HCT116 (cell line): ENCODE measurements at regions not wholly inside any gene's neighbourhood (a gene's known extent, or its start where the extent isn't known, plus 50 kb on each side); places are given as distances from the start of the nearest gene placed in this dataset.

Experiments
- ATAC-seq: fragments of 200-7000 bp; cut with Tn5 transposase; 2 replicates; pipeline ENCODE4 v1.9.1; 2020; ENCODE audit warnings: mild to moderate bottlenecking, moderate library complexity
- BruUV-seq: library from RNA; stranded (reverse); fragments of 400-500 nt; replicated peaks from 2 replicates; lab custom pipeline; 2021; lab: Mats Ljungman, UMichigan
- CTCF ChIA-PET: fragments of 300-600 bp; sonication (Branson Sonifier 250); formaldehyde crosslinking; loops from one replicate; lab custom pipeline; 2021; ENCODE audit warnings: antibody characterized with exemption; lab: Charles Lee
- POLR2A ChIA-PET: fragments of 300-600, 350-600 bp; sonication (Branson Sonifier 250); formaldehyde crosslinking; loops from one replicate; lab custom pipeline; 2021; ENCODE audit warnings: antibody characterized with exemption; lab: Charles Lee
- RAD21 ChIA-PET, 2 experiments: fragments of 300-600 bp; sonication (Branson Sonifier 250); formaldehyde crosslinking; loops; one replicate each; lab custom pipeline; 2023; ENCODE audit warnings: low total read pairs in 2 of 2; ENCODE audit not compliant: uncharacterized antibody in 2 of 2, unreplicated experiment in 2 of 2, low non-redundant PET in 1 of 2; lab: Charles Lee
- DNase-seq: peaks from one replicate; pipeline ENCODE4 v3.0.0-alpha.2; 2010; ENCODE audit warnings: low read depth, low spot score
- H2AFZ ChIP-seq: fragments of 200-600 bp; shearing (Covaris generic), sonication (generic); 2 replicates; pipeline ENCODE4 v1.6.1; 2017; ENCODE audit warnings: low read depth, mixed run types, mixed read lengths, antibody characterized with exemption, low read length; ENCODE audit not compliant: poor library complexity, severe bottlenecking
- H3K27ac ChIP-seq: 2 replicates; pipeline ENCODE4 v1.5.1; 2012; ENCODE audit warnings: low read depth, low read length
- H3K27me3 ChIP-seq: fragments of 200-600 bp; sonication (generic); 2 replicates; pipeline ENCODE4 v1.6.1; 2016; ENCODE audit warnings: mixed run types, low read length, mixed read lengths; ENCODE audit not compliant: insufficient read depth
- H3K36me3 ChIP-seq, 2 experiments: fragments of 200-500 bp in 1 of 2; fragments of 200-600 bp in 1 of 2; sonication (Bioruptor generic) in 1 of 2; sonication (generic) in 1 of 2; 2 replicates each; pipeline versions ENCODE4 v1.5.1 to v1.6.1; 2014 to 2016; ENCODE audit warnings: low read length in 2 of 2, inconsistent platforms in 1 of 2, mixed read lengths in 1 of 2, mixed run types in 1 of 2; ENCODE audit not compliant: insufficient read depth in 2 of 2, control insufficient read depth in 1 of 2
- H3K4me1 ChIP-seq, 2 experiments: fragments of 200-600 bp in 1 of 2; sonication (generic) in 1 of 2; 2 replicates each; pipeline versions ENCODE4 v1.5.1 to v1.6.1; 2012 to 2017; ENCODE audit warnings: low read length in 2 of 2, inconsistent platforms in 1 of 2, mild to moderate bottlenecking in 1 of 2, mixed read lengths in 1 of 2, mixed run types in 1 of 2, moderate library complexity in 1 of 2; ENCODE audit not compliant: insufficient read depth in 2 of 2, control insufficient read depth in 1 of 2
- H3K4me2 ChIP-seq: fragments of 200-600 bp; sonication (generic); 2 replicates; pipeline ENCODE4 v1.6.1; 2017; ENCODE audit warnings: mixed run types, low read length, mixed read lengths
- H3K4me3 ChIP-seq, 2 experiments: fragments of 200-600 bp in 1 of 2; sonication (generic) in 1 of 2; replicated peaks in 1 of 2; 2 replicates each; pipeline ENCODE4 v1.5.1; 2011 to 2016; ENCODE audit warnings: low read length in 2 of 2, control low read depth in 1 of 2, low read depth in 1 of 2, mild to moderate bottlenecking in 1 of 2, mixed read lengths in 1 of 2, mixed run types in 1 of 2
- H3K79me2 ChIP-seq: fragments of 200-600 bp; sonication (generic); 2 replicates; pipeline ENCODE4 v1.6.1; 2017; ENCODE audit warnings: mild to moderate bottlenecking, mixed run types, low read length, moderate library complexity, mixed read lengths; ENCODE audit not compliant: insufficient read depth
- H3K9ac ChIP-seq: fragments of 200-600 bp; sonication (generic); 2 replicates; pipeline ENCODE4 v1.6.1; 2016; ENCODE audit warnings: low read length, mixed read lengths
- H3K9me2 ChIP-seq: fragments of 200-600 bp; sonication (generic), shearing (Covaris generic); 2 replicates; pipeline ENCODE4 v1.6.1; 2017; ENCODE audit warnings: mixed run types, mild to moderate bottlenecking, moderate library complexity; ENCODE audit not compliant: insufficient read depth
- H3K9me3 ChIP-seq, 2 experiments: fragments of 200-500 bp in 1 of 2; fragments of 200-600 bp in 1 of 2; sonication (Bioruptor generic) in 1 of 2; sonication (generic) in 1 of 2; 2 replicates each; pipeline ENCODE4 v1.6.1; 2014 to 2017; ENCODE audit warnings: low read length in 2 of 2, mixed read lengths in 2 of 2, inconsistent platforms in 1 of 2, low read depth in 1 of 2, mild to moderate bottlenecking in 1 of 2, mixed run types in 1 of 2, moderate library complexity in 1 of 2; ENCODE audit not compliant: control insufficient read depth in 1 of 2, insufficient read depth in 1 of 2
- H4K20me1 ChIP-seq: fragments of 200-600 bp; sonication (generic), shearing (Covaris generic); 2 replicates; pipeline ENCODE4 v1.6.1; 2017; ENCODE audit warnings: mixed run types, mild to moderate bottlenecking, moderate library complexity; ENCODE audit not compliant: insufficient read depth
- CEBPB ChIP-seq: IDR thresholded peaks from 2 replicates; pipeline ENCODE4 v1.6.1; 2012; ENCODE audit warnings: low read depth
- POLR2AphosphoS5 ChIP-seq: IDR thresholded peaks from 2 replicates; pipeline ENCODE4 v1.6.1; 2011; ENCODE audit warnings: mild to moderate bottlenecking, low read depth, low read length, moderate library complexity
- REST ChIP-seq: IDR thresholded peaks from 2 replicates; pipeline ENCODE4 v1.6.1; 2012; ENCODE audit warnings: low read depth
- SIN3A ChIP-seq: IDR thresholded peaks from 2 replicates; pipeline ENCODE4 v1.6.1; 2012; ENCODE audit warnings: low read depth
- SP1 ChIP-seq: IDR thresholded peaks from 2 replicates; pipeline ENCODE4 v1.6.1; 2012; ENCODE audit warnings: low read depth
- TCF7L2 ChIP-seq: IDR thresholded peaks from 2 replicates; pipeline ENCODE4 v1.7.0; 2011; ENCODE audit warnings: borderline replicate concordance, inconsistent platforms; ENCODE audit not compliant: insufficient read depth, insufficient read length; ENCODE audit errors: extremely low read depth
- ZNF274 ChIP-seq: fragments of 200-500 bp; sonication (Bioruptor generic); IDR thresholded peaks from 2 replicates; pipeline ENCODE4 v1.6.1; 2014; ENCODE audit warnings: mild to moderate bottlenecking, low read depth, low read length, inconsistent platforms
- intact Hi-C: fragments of 100-400 bp; cut with micrococcal nuclease; formaldehyde crosslinking; loops from 2 replicates; pipeline ENCODE4 v1.10.0; 2022
- TF ChIP-seq, protein P1 (sequence below): IDR thresholded peaks from 2 replicates; pipeline ENCODE4 v1.6.1; 2011; ENCODE audit warnings: mild to moderate bottlenecking, low read length, moderate library complexity; ENCODE audit not compliant: insufficient replicate concordance; ENCODE audit errors: extremely low read depth

GRCh38 chr2:35946478-35946877 is 409.1 kb upstream of the CRIM1 start:
- RAD21 ChIA-PET, result no interaction called here
- Histone ChIP-seq H3K4me2 (no peak overlapping the region), H4K20me1 (no peaks in the 10 kb centered on the region), H2AFZ (no peak overlapping the region), H3K36me3 (no peaks in the 10 kb centered on the region), H3K27me3 (0 out of 2 replicates have a peak, but pooled peaks cover 5% of the 10 kb centered on the region), H3K4me1 (no peaks in the 10 kb centered on the region), H3K9ac (no peak overlapping the region), H3K9me2 (no peaks in the 10 kb centered on the region), H3K27ac (no peak overlapping the region), H3K4me3 (no peak overlapping the region), H3K9me3 (no peaks in the 10 kb centered on the region), H3K79me2 (no peaks in the 10 kb centered on the region)
- ATAC-seq (no peak), DNase-seq (no peak)
- POLR2A ChIA-PET, result no interaction called here
- CTCF ChIA-PET, result no interaction called here
- TF ChIP-seq ZNF274 (no peak), TCF7L2 (no peak), REST (no peak)
- BruUV-seq, result no TSS peak
- intact Hi-C loops, result no loop called here

GRCh38 chr2:35938838-35939237 is 416.7 kb upstream of the CRIM1 start:
- Histone ChIP-seq H3K79me2 (no peaks in the 10 kb centered on the region), H3K27ac (no peak overlapping the region), H3K9me2 (no peaks in the 10 kb centered on the region), H3K9ac (no peak overlapping the region), H3K9me3 (no peaks in the 10 kb centered on the region), H3K36me3 (no peaks in the 10 kb centered on the region), H3K4me3 (no peak overlapping the region), H3K4me2 (no peak overlapping the region), H3K4me1 (no peaks in the 10 kb centered on the region), H4K20me1 (no peaks in the 10 kb centered on the region), H3K27me3 (no peaks in the 10 kb centered on the region), H2AFZ (no peak overlapping the region)
- TF ChIP-seq SIN3A (no peak), CEBPB (no peak), POLR2AphosphoS5 (no peak), SP1 (no peak)
- TF ChIP-seq, protein P1, sequence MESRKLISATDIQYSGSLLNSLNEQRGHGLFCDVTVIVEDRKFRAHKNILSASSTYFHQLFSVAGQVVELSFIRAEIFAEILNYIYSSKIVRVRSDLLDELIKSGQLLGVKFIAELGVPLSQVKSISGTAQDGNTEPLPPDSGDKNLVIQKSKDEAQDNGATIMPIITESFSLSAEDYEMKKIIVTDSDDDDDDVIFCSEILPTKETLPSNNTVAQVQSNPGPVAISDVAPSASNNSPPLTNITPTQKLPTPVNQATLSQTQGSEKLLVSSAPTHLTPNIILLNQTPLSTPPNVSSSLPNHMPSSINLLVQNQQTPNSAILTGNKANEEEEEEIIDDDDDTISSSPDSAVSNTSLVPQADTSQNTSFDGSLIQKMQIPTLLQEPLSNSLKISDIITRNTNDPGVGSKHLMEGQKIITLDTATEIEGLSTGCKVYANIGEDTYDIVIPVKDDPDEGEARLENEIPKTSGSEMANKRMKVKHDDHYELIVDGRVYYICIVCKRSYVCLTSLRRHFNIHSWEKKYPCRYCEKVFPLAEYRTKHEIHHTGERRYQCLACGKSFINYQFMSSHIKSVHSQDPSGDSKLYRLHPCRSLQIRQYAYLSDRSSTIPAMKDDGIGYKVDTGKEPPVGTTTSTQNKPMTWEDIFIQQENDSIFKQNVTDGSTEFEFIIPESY, result no peak
- ChIA-PET POLR2A (no interaction called here), RAD21 (no interaction called here), CTCF (no interaction called here)
- DNase-seq, result no peak
- BruUV-seq, result no TSS peak
- intact Hi-C loops, result no loop called here
- ATAC-seq, result no peak
